Glutamatergic neuron (in vitro differentiated cells): ENCODE measurements at regions not wholly inside any gene's neighbourhood (a gene's known extent, or its start where the extent isn't known, plus 50 kb on each side); places are given as distances from the start of the nearest gene placed in this dataset.

Experiments used
- DNase-seq: peaks from one replicate; pipeline ENCODE4 v3.0.0; 2022
- H3K27ac Mint-ChIP-seq: one replicate; pipeline ENCODE4 v1.8.0; 2020; ENCODE audit warnings: mild to moderate bottlenecking, mixed read lengths, inconsistent platforms; ENCODE audit not compliant: unreplicated experiment
- H3K27me3 Mint-ChIP-seq: one replicate; pipeline ENCODE4 v1.8.0; 2020; ENCODE audit warnings: mild to moderate bottlenecking, moderate library complexity, mixed read lengths, inconsistent platforms; ENCODE audit not compliant: unreplicated experiment
- H3K36me3 Mint-ChIP-seq: one replicate; pipeline ENCODE4 v1.8.0; 2020; ENCODE audit warnings: mild to moderate bottlenecking, mixed read lengths, inconsistent platforms; ENCODE audit not compliant: unreplicated experiment
- H3K4me1 Mint-ChIP-seq: one replicate; pipeline ENCODE4 v1.8.0; 2020; ENCODE audit warnings: mild to moderate bottlenecking, low read depth, mixed read lengths, inconsistent platforms; ENCODE audit not compliant: unreplicated experiment
- H3K4me3 Mint-ChIP-seq: one replicate; pipeline ENCODE4 v1.8.0; 2020; ENCODE audit warnings: mild to moderate bottlenecking, mixed read lengths, inconsistent platforms; ENCODE audit not compliant: unreplicated experiment
- H3K9me3 Mint-ChIP-seq: one replicate; pipeline ENCODE4 v1.8.0; 2020; ENCODE audit warnings: mild to moderate bottlenecking, moderate library complexity, mixed read lengths, inconsistent platforms; ENCODE audit not compliant: unreplicated experiment
- TF ChIP-seq, protein P1 (sequence below): fragments of 200-600 bp; sonication (generic); IDR thresholded peaks from one replicate; pipeline ENCODE4 v1.5.0; 2021; ENCODE audit not compliant: partially characterized antibody, unreplicated experiment

GRCh38 chrX:8244301-8244700 is 73.2 kb upstream of the VCX2 start:
- Mint-ChIP-seq H3K27me3 (no peaks in the 10 kb centered on the region), H3K4me3 (no peak overlapping the region), H3K4me1 (no peaks in the 10 kb centered on the region), H3K27ac (no peak overlapping the region), H3K9me3 (no peaks in the 10 kb centered on the region), H3K36me3 (no peaks in the 10 kb centered on the region)
- TF ChIP-seq, protein P1, sequence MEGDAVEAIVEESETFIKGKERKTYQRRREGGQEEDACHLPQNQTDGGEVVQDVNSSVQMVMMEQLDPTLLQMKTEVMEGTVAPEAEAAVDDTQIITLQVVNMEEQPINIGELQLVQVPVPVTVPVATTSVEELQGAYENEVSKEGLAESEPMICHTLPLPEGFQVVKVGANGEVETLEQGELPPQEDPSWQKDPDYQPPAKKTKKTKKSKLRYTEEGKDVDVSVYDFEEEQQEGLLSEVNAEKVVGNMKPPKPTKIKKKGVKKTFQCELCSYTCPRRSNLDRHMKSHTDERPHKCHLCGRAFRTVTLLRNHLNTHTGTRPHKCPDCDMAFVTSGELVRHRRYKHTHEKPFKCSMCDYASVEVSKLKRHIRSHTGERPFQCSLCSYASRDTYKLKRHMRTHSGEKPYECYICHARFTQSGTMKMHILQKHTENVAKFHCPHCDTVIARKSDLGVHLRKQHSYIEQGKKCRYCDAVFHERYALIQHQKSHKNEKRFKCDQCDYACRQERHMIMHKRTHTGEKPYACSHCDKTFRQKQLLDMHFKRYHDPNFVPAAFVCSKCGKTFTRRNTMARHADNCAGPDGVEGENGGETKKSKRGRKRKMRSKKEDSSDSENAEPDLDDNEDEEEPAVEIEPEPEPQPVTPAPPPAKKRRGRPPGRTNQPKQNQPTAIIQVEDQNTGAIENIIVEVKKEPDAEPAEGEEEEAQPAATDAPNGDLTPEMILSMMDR, result no peak
- no peak for DNase-seq

- no peaks in the 10 kb centered on the region for H3K36me3 Mint-ChIP-seq
- TF ChIP-seq, protein P1, result no peak
- H3K4me1 Mint-ChIP-seq, result no peaks in the 10 kb centered on the region
- H3K27ac Mint-ChIP-seq, result peak overlapping the region; percentile 22
- H3K4me3 Mint-ChIP-seq, result no peak overlapping the region
- no peak for DNase-seq
- H3K9me3 Mint-ChIP-seq, result no peaks in the 10 kb centered on the region
- no peaks in the 10 kb centered on the region for H3K27me3 Mint-ChIP-seq
These were observed 74.3 kb upstream of the VCX2 start for GRCh38 chrX:8245411-8245810.

DNA sequence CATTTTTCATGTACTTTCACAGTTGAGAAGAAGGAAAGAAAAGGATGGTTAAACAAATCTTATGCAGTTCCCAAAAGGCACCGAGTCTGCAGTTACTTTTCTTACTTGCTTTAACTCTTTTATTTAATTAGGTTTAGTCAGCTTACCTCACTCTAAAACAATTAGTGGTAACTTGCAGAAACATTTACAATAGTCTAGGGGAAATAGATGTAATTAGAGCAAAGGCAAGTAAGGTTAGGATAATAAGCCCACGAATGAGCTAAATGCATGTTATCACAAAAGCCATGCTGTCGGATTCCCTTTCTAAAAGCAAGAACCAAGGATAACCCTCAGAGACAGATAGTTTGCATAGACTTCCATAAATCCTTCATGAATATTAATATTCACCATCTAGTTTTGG is 82.0 kb upstream of the VCX2 start:
- no peak for DNase-seq
- TF ChIP-seq, protein P1, result no peak
- no peak overlapping the region for H3K27ac Mint-ChIP-seq
- H3K36me3 Mint-ChIP-seq, result no peaks in the 10 kb centered on the region
- H3K27me3 Mint-ChIP-seq, result peaks cover 2% of the 10 kb centered on the region
- no peak overlapping the region for H3K4me3 Mint-ChIP-seq
- H3K4me1 Mint-ChIP-seq, result no peaks in the 10 kb centered on the region
- peaks cover 10% of the 10 kb centered on the region for H3K9me3 Mint-ChIP-seq

DNA sequence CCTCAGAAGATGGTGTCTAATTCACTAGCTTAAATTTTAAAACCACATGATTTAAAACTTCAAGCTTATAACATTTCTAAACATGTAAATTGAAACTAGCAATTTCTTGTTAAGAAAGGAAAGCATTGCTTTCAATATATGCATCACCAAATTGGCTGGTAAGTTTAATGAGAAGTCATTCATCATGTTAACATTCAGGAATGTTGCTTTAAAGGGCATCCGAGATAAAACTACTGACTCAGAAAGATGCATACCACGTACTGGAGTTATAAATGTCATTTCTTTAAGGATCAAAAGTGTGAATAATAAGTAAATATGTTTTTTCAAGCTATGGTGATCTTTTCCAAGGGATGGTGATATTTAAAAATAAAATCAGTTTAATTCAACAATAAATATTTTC is 83.3 kb upstream of the VCX2 start:
- TF ChIP-seq, protein P1, result no peak
- no peak overlapping the region for H3K27ac Mint-ChIP-seq
- no peak overlapping the region for H3K4me3 Mint-ChIP-seq
- H3K27me3 Mint-ChIP-seq, result peaks cover 2% of the 10 kb centered on the region
- peaks cover 10% of the 10 kb centered on the region for H3K9me3 Mint-ChIP-seq
- no peaks in the 10 kb centered on the region for H3K4me1 Mint-ChIP-seq
- no peaks in the 10 kb centered on the region for H3K36me3 Mint-ChIP-seq
- no peak for DNase-seq

DNA sequence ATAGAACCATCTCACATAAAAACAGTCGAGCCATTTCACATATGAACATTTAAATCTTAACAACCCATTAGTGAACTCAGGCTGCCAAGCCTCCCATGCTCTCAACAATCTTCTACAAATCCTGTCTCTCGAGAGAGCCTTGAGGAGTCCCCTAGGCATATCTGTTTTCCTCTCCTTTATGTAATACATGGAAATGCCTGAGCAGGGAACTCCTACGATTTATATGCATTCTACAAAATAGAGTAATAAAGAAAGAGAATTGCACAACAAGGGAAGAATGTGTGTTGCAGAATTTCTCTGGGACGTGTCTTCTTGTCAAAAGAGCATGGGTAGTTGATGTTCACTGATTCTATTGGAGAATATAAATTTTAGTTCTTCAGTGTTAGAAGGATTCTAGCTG is 101.8 kb upstream of the VCX2 start:
- no peak overlapping the region for H3K27ac Mint-ChIP-seq
- TF ChIP-seq, protein P1, result no peak
- H3K4me1 Mint-ChIP-seq, result peaks cover 6% of the 10 kb centered on the region
- H3K4me3 Mint-ChIP-seq, result no peak overlapping the region
- DNase-seq, result no peak
- peaks cover 2% of the 10 kb centered on the region for H3K9me3 Mint-ChIP-seq
- no peaks in the 10 kb centered on the region for H3K27me3 Mint-ChIP-seq
- H3K36me3 Mint-ChIP-seq, result no peaks in the 10 kb centered on the region
